SK-N-SH (cell line): ENCODE measurements at regions not wholly inside any gene's neighbourhood (a gene's known extent, or its start where the extent isn't known, plus 50 kb on each side); places are given as distances from the start of the nearest gene placed in this dataset.

Source experiments
- CTCF ChIA-PET: fragments of 300-600, 350-600 bp; formaldehyde crosslinking; extraction: SDS; loops from one replicate; lab custom pipeline; 2021; lab: Yijun Ruan, JAX
- POLR2A ChIA-PET: fragments of 350-600 bp; sonication (Branson Sonifier 250); formaldehyde crosslinking; extraction: SDS; loops from one replicate; lab custom pipeline; 2020; ENCODE audit warnings: antibody characterized with exemption, inconsistent platforms; lab: Yijun Ruan, JAX
- DNase-seq: peaks from one replicate; pipeline ENCODE4 v3.0.0; 2012
- H2AFZ ChIP-seq: fragments of 200-600 bp; sonication (generic); 2 replicates; pipeline ENCODE4 v1.8.1; 2016; ENCODE audit warnings: antibody characterized with exemption, mild to moderate bottlenecking, low read depth
- H3F3A ChIP-seq: fragments of 200-600 bp; sonication (generic); replicated peaks from 2 replicates; pipeline ENCODE3; 2016; ENCODE audit warnings: antibody characterized with exemption, mild to moderate bottlenecking; ENCODE audit not compliant: insufficient read depth
- H3K27ac ChIP-seq, 2 experiments: fragments of 200-500 bp in 1 of 2; fragments of 200-600 bp in 1 of 2; sonication (Bioruptor generic) in 1 of 2; sonication (generic), shearing (Covaris generic) in 1 of 2; 2 replicates each; pipeline versions ENCODE4 v1.5.1 to v1.6.1; 2014 to 2016; ENCODE audit warnings: low read depth in 2 of 2, inconsistent platforms in 1 of 2, low read length in 1 of 2, mild to moderate bottlenecking in 1 of 2, mixed read lengths in 1 of 2
- H3K27me3 ChIP-seq: fragments of 200-600 bp; sonication (generic), shearing (Covaris generic); 2 replicates; pipeline ENCODE4 v1.6.1; 2016; ENCODE audit warnings: mixed run types; ENCODE audit not compliant: insufficient read depth
- H3K36me3 ChIP-seq, 2 experiments: fragments of 200-500 bp in 1 of 2; fragments of 200-600 bp in 1 of 2; sonication (Bioruptor generic) in 1 of 2; sonication (generic) in 1 of 2; replicated peaks in 1 of 2; 2 replicates each; pipeline versions ENCODE3 to v1.5.1; 2014 to 2016; ENCODE audit warnings: low read length in 1 of 2, mild to moderate bottlenecking in 1 of 2; ENCODE audit not compliant: insufficient read depth in 2 of 2, control insufficient read depth in 1 of 2
- H3K4me1 ChIP-seq, 2 experiments: fragments of 200-500 bp in 1 of 2; fragments of 200-600 bp in 1 of 2; sonication (Bioruptor generic) in 1 of 2; sonication (generic), shearing (Covaris generic) in 1 of 2; 2 replicates each; pipeline versions ENCODE4 v1.5.1 to v1.6.1; 2014 to 2016; ENCODE audit warnings: low read depth in 1 of 2, low read length in 1 of 2, mixed run types in 1 of 2; ENCODE audit not compliant: insufficient read depth in 2 of 2, control insufficient read depth in 1 of 2
- H3K4me2 ChIP-seq: fragments of 200-600 bp; sonication (generic), shearing (Covaris generic); 2 replicates; pipeline ENCODE4 v1.6.1; 2017; ENCODE audit warnings: mixed run types
- H3K4me3 ChIP-seq, 2 experiments: fragments of 200-500 bp in 1 of 2; fragments of 200-600 bp in 1 of 2; sonication (Bioruptor generic) in 1 of 2; sonication (generic), shearing (Covaris generic) in 1 of 2; 2 replicates each; pipeline versions ENCODE4 v1.5.1 to v1.8.1; 2014 to 2016; ENCODE audit warnings: low read depth in 2 of 2, inconsistent platforms in 1 of 2, low read length in 1 of 2, mild to moderate bottlenecking in 1 of 2, mixed read lengths in 1 of 2, moderate library complexity in 1 of 2
- H3K79me2 ChIP-seq: fragments of 200-600 bp; sonication (generic); 2 replicates; pipeline ENCODE4 v1.8.1; 2017; ENCODE audit warnings: mild to moderate bottlenecking; ENCODE audit not compliant: insufficient read depth
- H3K9ac ChIP-seq: fragments of 200-600 bp; sonication (generic); 2 replicates; pipeline ENCODE4 v1.6.1; 2017; ENCODE audit warnings: mixed run types
- H3K9me2 ChIP-seq: fragments of 200-600 bp; sonication (generic); 2 replicates; pipeline ENCODE4 v1.6.1; 2017; ENCODE audit warnings: mixed run types
- H3K9me3 ChIP-seq: fragments of 200-600 bp; sonication (generic); 2 replicates; pipeline ENCODE4 v1.6.1; 2017; ENCODE audit warnings: mixed run types, mild to moderate bottlenecking, moderate library complexity
- H4K20me1 ChIP-seq: fragments of 200-600 bp; sonication (generic); 2 replicates; pipeline ENCODE4 v1.6.1; 2017; ENCODE audit warnings: mild to moderate bottlenecking, mixed run types; ENCODE audit not compliant: insufficient read depth
- ELF1 ChIP-seq: IDR thresholded peaks from 2 replicates; pipeline ENCODE4 v1.4.0; 2012
- EP300 ChIP-seq, 2 experiments: IDR thresholded peaks; 2 replicates each; pipeline versions ENCODE4 v1.4.0 to v1.6.1; 2012; ENCODE audit warnings: borderline replicate concordance in 1 of 2, low read depth in 1 of 2, low read length in 1 of 2
- FOSL2 ChIP-seq: IDR thresholded peaks from 2 replicates; pipeline ENCODE4 v1.4.0; 2012; ENCODE audit warnings: low read depth, mild to moderate bottlenecking, moderate library complexity, borderline replicate concordance
- FOXJ3 ChIP-seq: sonication (generic); formaldehyde crosslinking; IDR thresholded peaks from 2 replicates; pipeline ENCODE4 v1.5.1; 2020; ENCODE audit warnings: mild to moderate bottlenecking, missing genetic modification reagents
- IRF3 ChIP-seq: fragments of 150-350 bp; IDR thresholded peaks from 2 replicates; pipeline ENCODE4 v1.6.1; 2016; ENCODE audit warnings: mild to moderate bottlenecking, low read depth, low read length
- MXI1 ChIP-seq: IDR thresholded peaks from 2 replicates; pipeline ENCODE4 v1.6.1; 2012; ENCODE audit warnings: mild to moderate bottlenecking, low read depth, low read length, improper control_type of control experiment
- POLR2AphosphoS5 ChIP-seq: IDR thresholded peaks from 2 replicates; pipeline ENCODE4 v1.6.1; 2012; ENCODE audit warnings: low read depth, low read length
- RAD21 ChIP-seq: IDR thresholded peaks from 2 replicates; pipeline ENCODE4 v1.6.1; 2012; ENCODE audit warnings: mild to moderate bottlenecking, low read length
- REST ChIP-seq: IDR thresholded peaks from 2 replicates; pipeline ENCODE4 v1.6.1; 2012; ENCODE audit warnings: mild to moderate bottlenecking, low read depth, low read length, moderate library complexity
- SMC3 ChIP-seq: IDR thresholded peaks from 2 replicates; pipeline ENCODE4 v1.6.1; 2012; ENCODE audit warnings: low read depth, low read length, improper control_type of control experiment
- USF1 ChIP-seq: IDR thresholded peaks from 2 replicates; pipeline ENCODE4 v1.4.0; 2012; ENCODE audit warnings: low read depth, borderline replicate concordance
- YY1 ChIP-seq: IDR thresholded peaks from 2 replicates; pipeline ENCODE4 v1.4.0; 2012; ENCODE audit warnings: low read depth, mild to moderate bottlenecking
- WGBS: methylation state at CpG from one replicate; pipeline ENCODE4 v1.1.6; 2017; ENCODE audit warnings: low lambda C conversion rate; 5-methylcytosine and 5-hydroxymethylcytosine counted together
- TF ChIP-seq, protein P1 (sequence below): IDR thresholded peaks from 2 replicates; pipeline ENCODE4 v1.4.0; 2012; ENCODE audit warnings: low read depth, borderline replicate concordance
- TF ChIP-seq, protein P2 (sequence below): IDR thresholded peaks from 2 replicates; pipeline ENCODE4 v1.4.0; 2012; ENCODE audit warnings: low read depth

DNA sequence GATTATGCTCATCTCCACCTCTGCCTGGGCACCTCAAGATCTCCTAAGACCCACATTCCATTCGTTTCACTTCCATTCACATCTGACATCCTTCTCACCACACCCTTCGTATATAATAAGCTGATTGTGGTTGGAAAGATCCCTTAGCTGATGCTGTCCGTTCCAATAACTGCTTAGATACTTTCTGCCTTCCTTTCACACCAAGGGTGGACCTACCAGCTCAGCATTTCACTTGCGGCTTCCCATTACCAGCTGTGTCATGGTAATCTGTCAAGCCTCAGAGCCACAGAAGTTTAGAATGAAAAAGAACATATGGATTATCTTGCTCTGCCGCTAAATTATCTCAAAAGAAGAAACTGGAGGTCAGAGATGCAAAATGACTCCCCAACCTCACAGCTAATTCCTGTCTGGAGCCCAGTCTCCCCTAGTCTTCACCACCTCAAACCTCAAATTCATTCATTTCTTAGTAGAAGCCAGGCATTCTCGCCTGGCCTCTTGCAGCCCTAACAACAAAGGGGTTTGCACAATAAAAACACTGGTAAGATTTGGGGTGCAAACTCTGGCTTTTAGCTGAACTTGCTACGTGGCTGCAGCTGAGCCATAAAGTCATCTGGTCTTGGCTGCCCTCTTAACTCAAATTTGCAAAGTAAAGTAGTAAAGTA lies 182.8 kb upstream of the HS3ST3A1 start:
- Histone ChIP-seq H3K27me3 (no peaks in the 10 kb centered on the region), H3F3A (no peaks in the 10 kb centered on the region), H3K4me1 (no peaks in the 10 kb centered on the region), H4K20me1 (no peaks in the 10 kb centered on the region), H3K4me3 (no peak overlapping the region), H3K9ac (no peak overlapping the region), H2AFZ (no peak overlapping the region), H3K4me2 (no peak overlapping the region), H3K79me2 (no peaks in the 10 kb centered on the region), H3K36me3 (no peaks in the 10 kb centered on the region), H3K9me2 (no peaks in the 10 kb centered on the region), H3K9me3 (no peaks in the 10 kb centered on the region), H3K27ac (no peak overlapping the region)
- no peak for DNase-seq
- 29% methylated on average over 7 of the region's 7 CpGs for WGBS
- ChIA-PET CTCF (interaction anchor here (1.2 kb wide), 1 partner anchor 17 kb away, joined by 3 read pairs; no protein-coding TSS in a partner anchor), POLR2A (no interaction called here)
- TF ChIP-seq REST (no peak), MXI1 (no peak), ELF1 (no peak), YY1 (no peak), USF1 (no peak), IRF3 (no peak), FOSL2 (no peak), RAD21 (no peak), SMC3 (no peak), POLR2AphosphoS5 (no peak), EP300 (IDR thresholded peaks at IDR 0.05; ENCODE audit: borderline replicate concordance in 1 of 2, low read depth in 1 of 2, low read length in 1 of 2) (no peak), FOXJ3 (CRISPR knock-in tag) (no peak)
- TF ChIP-seq, protein P1, sequence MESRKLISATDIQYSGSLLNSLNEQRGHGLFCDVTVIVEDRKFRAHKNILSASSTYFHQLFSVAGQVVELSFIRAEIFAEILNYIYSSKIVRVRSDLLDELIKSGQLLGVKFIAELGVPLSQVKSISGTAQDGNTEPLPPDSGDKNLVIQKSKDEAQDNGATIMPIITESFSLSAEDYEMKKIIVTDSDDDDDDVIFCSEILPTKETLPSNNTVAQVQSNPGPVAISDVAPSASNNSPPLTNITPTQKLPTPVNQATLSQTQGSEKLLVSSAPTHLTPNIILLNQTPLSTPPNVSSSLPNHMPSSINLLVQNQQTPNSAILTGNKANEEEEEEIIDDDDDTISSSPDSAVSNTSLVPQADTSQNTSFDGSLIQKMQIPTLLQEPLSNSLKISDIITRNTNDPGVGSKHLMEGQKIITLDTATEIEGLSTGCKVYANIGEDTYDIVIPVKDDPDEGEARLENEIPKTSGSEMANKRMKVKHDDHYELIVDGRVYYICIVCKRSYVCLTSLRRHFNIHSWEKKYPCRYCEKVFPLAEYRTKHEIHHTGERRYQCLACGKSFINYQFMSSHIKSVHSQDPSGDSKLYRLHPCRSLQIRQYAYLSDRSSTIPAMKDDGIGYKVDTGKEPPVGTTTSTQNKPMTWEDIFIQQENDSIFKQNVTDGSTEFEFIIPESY = no peak
- TF ChIP-seq, protein P2, sequence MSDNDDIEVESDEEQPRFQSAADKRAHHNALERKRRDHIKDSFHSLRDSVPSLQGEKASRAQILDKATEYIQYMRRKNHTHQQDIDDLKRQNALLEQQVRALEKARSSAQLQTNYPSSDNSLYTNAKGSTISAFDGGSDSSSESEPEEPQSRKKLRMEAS = no peak
